Neural progenitor cell (in vitro differentiated cells): ENCODE measurements at regions not wholly inside any gene's neighbourhood (a gene's known extent, or its start where the extent isn't known, plus 50 kb on each side); places are given as distances from the start of the nearest gene placed in this dataset.

Source experiments
- EZH2 ChIP-seq: fragments of 200-600 bp; sonication (generic); IDR thresholded peaks from 2 replicates; pipeline ENCODE4 v1.6.1; 2017; ENCODE audit warnings: antibody characterized with exemption, mild to moderate bottlenecking, moderate library complexity
- TF ChIP-seq, protein P1 (sequence below): fragments of 200-600 bp; sonication (generic); IDR thresholded peaks from 2 replicates; pipeline ENCODE4 v1.5.1; 2017; ENCODE audit warnings: antibody characterized with exemption, mild to moderate bottlenecking

GRCh38 chr5:104443706-104444105 is 881.1 kb upstream of the NUDT12 start:
- TF ChIP-seq, protein P1, sequence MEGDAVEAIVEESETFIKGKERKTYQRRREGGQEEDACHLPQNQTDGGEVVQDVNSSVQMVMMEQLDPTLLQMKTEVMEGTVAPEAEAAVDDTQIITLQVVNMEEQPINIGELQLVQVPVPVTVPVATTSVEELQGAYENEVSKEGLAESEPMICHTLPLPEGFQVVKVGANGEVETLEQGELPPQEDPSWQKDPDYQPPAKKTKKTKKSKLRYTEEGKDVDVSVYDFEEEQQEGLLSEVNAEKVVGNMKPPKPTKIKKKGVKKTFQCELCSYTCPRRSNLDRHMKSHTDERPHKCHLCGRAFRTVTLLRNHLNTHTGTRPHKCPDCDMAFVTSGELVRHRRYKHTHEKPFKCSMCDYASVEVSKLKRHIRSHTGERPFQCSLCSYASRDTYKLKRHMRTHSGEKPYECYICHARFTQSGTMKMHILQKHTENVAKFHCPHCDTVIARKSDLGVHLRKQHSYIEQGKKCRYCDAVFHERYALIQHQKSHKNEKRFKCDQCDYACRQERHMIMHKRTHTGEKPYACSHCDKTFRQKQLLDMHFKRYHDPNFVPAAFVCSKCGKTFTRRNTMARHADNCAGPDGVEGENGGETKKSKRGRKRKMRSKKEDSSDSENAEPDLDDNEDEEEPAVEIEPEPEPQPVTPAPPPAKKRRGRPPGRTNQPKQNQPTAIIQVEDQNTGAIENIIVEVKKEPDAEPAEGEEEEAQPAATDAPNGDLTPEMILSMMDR, result no peak
- TF ChIP-seq EZH2, result no peak
